B cell (primary cell): ENCODE measurements at regions not wholly inside any gene's neighbourhood (a gene's known extent, or its start where the extent isn't known, plus 50 kb on each side); places are given as distances from the start of the nearest gene placed in this dataset.

Source experiments
- EZH2 ChIP-seq: IDR thresholded peaks from 2 replicates; pipeline ENCODE4 v1.6.1; 2012; ENCODE audit warnings: borderline replicate concordance, low read depth, mild to moderate bottlenecking, moderate library complexity, low read length; ENCODE audit not compliant: insufficient read depth, poor library complexity, severe bottlenecking
- TF ChIP-seq, protein P1 (sequence below): fragments of 200-600 bp; IDR thresholded peaks from one replicate; pipeline ENCODE4 v1.8.0; 2022; ENCODE audit warnings: antibody characterized with exemption, mild to moderate bottlenecking

- TF ChIP-seq, protein P1, sequence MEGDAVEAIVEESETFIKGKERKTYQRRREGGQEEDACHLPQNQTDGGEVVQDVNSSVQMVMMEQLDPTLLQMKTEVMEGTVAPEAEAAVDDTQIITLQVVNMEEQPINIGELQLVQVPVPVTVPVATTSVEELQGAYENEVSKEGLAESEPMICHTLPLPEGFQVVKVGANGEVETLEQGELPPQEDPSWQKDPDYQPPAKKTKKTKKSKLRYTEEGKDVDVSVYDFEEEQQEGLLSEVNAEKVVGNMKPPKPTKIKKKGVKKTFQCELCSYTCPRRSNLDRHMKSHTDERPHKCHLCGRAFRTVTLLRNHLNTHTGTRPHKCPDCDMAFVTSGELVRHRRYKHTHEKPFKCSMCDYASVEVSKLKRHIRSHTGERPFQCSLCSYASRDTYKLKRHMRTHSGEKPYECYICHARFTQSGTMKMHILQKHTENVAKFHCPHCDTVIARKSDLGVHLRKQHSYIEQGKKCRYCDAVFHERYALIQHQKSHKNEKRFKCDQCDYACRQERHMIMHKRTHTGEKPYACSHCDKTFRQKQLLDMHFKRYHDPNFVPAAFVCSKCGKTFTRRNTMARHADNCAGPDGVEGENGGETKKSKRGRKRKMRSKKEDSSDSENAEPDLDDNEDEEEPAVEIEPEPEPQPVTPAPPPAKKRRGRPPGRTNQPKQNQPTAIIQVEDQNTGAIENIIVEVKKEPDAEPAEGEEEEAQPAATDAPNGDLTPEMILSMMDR, result no peak
- TF ChIP-seq EZH2, result no peak
Observed at GRCh38 chr2:3944071-3944470, 240.7 kb downstream of the DCDC2C start.
